HL-60 (cell line): ENCODE measurements at regions not wholly inside any gene's neighbourhood (a gene's known extent, or its start where the extent isn't known, plus 50 kb on each side); places are given as distances from the start of the nearest gene placed in this dataset.

ENCODE experiments used
- GABPA ChIP-seq: IDR thresholded peaks from 2 replicates; pipeline ENCODE4 v1.6.1; 2012; ENCODE audit warnings: low read depth
- POLR2AphosphoS5 ChIP-seq: IDR thresholded peaks from 2 replicates; pipeline ENCODE4 v1.6.1; 2012; ENCODE audit warnings: low read depth
- SPI1 ChIP-seq: IDR thresholded peaks from 2 replicates; pipeline ENCODE4 v1.6.1; 2012; ENCODE audit warnings: low read depth, mild to moderate bottlenecking, borderline replicate concordance
- TF ChIP-seq, protein P1 (sequence below): IDR thresholded peaks from one replicate; pipeline ENCODE4 v1.5.1; 2011; ENCODE audit warnings: low read length, control low read depth, inconsistent platforms; ENCODE audit not compliant: insufficient read depth
- TF ChIP-seq, protein P2 (sequence below): IDR thresholded peaks from 2 replicates; pipeline ENCODE4 v1.6.1; 2012; ENCODE audit warnings: low read depth; ENCODE audit not compliant: insufficient replicate concordance

DNA sequence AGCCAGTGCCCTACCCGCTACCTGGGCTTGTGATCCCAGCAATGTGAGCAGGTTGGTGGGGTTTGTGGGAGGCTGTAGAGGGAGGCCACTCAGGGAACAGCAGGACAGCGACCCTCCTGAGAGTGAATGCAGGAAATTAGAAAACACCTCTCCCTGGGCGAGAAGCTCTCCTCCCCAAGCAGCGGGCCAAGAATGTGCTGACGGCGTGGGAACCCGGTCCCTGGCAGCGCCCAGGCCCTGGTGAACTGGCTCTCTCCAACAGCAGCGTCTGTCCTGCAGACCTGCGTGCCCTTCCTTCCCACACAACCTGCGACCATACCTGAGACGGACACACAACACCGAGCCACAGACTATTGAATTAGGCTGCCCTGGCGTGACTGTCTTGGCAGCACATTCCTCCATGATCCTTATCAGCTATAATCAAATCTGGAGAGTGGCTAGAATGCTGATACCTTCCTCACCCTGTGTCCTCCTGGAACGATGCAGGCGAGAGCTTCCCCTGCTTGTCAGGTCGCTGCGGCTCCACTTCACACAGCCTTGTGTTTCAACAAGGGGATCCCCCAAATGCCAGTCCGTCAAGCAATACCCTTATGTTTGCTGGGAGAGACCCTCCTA is 114.8 kb upstream of the GSC start:
- TF ChIP-seq, protein P1, sequence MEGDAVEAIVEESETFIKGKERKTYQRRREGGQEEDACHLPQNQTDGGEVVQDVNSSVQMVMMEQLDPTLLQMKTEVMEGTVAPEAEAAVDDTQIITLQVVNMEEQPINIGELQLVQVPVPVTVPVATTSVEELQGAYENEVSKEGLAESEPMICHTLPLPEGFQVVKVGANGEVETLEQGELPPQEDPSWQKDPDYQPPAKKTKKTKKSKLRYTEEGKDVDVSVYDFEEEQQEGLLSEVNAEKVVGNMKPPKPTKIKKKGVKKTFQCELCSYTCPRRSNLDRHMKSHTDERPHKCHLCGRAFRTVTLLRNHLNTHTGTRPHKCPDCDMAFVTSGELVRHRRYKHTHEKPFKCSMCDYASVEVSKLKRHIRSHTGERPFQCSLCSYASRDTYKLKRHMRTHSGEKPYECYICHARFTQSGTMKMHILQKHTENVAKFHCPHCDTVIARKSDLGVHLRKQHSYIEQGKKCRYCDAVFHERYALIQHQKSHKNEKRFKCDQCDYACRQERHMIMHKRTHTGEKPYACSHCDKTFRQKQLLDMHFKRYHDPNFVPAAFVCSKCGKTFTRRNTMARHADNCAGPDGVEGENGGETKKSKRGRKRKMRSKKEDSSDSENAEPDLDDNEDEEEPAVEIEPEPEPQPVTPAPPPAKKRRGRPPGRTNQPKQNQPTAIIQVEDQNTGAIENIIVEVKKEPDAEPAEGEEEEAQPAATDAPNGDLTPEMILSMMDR, result no peak
- TF ChIP-seq GABPA (no peak), POLR2AphosphoS5 (no peak), SPI1 (no peak)
- TF ChIP-seq, protein P2, sequence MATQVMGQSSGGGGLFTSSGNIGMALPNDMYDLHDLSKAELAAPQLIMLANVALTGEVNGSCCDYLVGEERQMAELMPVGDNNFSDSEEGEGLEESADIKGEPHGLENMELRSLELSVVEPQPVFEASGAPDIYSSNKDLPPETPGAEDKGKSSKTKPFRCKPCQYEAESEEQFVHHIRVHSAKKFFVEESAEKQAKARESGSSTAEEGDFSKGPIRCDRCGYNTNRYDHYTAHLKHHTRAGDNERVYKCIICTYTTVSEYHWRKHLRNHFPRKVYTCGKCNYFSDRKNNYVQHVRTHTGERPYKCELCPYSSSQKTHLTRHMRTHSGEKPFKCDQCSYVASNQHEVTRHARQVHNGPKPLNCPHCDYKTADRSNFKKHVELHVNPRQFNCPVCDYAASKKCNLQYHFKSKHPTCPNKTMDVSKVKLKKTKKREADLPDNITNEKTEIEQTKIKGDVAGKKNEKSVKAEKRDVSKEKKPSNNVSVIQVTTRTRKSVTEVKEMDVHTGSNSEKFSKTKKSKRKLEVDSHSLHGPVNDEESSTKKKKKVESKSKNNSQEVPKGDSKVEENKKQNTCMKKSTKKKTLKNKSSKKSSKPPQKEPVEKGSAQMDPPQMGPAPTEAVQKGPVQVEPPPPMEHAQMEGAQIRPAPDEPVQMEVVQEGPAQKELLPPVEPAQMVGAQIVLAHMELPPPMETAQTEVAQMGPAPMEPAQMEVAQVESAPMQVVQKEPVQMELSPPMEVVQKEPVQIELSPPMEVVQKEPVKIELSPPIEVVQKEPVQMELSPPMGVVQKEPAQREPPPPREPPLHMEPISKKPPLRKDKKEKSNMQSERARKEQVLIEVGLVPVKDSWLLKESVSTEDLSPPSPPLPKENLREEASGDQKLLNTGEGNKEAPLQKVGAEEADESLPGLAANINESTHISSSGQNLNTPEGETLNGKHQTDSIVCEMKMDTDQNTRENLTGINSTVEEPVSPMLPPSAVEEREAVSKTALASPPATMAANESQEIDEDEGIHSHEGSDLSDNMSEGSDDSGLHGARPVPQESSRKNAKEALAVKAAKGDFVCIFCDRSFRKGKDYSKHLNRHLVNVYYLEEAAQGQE, result no peak
